ENCODE measurements at regions not wholly inside any gene's neighbourhood (a gene's known extent, or its start where the extent isn't known, plus 50 kb on each side); places are given as distances from the start of the nearest gene placed in this dataset.
A peak's percentile ranks its signal among the peaks of the same experiment; 100 is the strongest.
"Not testable (repeated sequence)": the region's sequence is repeated elsewhere in the genome, so short reads cannot be mapped to it uniquely, and the experiment has no call there.

DNA sequence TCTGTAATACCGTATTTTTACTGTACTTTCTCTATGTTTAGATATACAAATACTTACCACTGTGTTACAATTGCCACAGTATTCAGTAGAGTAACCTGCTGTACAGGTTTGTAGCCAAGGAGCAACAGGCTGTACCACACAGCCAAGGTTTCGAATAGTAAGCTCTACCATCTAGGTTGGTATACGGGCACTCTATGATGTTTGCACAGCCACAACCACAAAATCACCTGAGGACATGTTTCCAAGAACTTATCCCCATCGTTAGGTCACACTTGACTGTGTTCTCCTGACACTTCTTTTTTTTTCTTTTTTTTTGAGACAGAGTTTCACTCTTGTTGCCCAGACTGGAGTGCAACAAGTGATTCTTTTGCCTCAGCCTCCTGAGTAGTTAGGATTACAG is 134.6 kb upstream of the TRIM24 start (continued):
- TF ChIP-seq ZNF317 (CRISPR knock-in tag; IDR thresholded peaks at IDR 0.05; ENCODE audit: borderline replicate concordance, low read depth) = no peak

DNA sequence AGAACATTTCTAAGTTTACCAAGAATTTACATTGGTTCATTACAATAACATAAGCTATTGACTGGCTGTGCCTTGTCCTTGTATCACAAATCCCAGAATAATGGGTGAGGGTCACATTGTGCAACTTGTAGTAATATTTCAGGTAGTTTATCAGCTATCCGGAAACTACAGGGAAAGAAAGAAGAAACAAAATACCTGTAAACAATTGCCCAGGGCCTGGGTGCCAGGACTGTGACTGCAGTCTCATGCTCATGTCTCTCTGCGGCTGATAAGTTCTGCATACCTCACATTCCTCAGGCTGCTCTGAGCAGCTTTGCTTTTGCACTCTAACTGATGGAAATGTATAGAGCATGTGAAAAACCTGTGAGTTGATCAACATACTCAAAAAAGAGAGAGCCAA is 131.8 kb upstream of the TRIM24 start:
- Mint-ChIP-seq H3K9me3 (peaks cover 20% of the 10 kb centered on the region), H3K27me3 (ENCODE audit: low read depth) (no peaks in the 10 kb centered on the region; the same call in 1 of the 2 replicates)

DNA sequence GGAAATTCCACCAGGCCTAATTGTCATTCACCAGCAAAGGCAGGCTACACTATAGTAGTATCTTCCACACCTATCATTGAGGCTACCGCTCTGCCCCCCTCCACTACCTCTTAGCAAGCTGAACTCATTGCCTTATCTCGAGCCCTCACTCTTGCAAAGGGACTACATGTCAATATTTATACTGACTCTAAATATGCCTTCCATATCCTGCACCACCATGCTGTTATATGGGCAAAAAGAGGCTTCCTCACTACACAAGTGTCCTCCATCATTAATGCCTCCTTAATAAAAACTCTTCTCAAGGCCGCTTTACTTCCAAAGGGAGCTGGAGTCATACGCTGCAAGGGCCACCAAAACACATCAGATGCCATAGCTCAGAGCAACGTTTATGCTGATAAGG is 127.2 kb upstream of the TRIM24 start:
- ATAC-seq; DNase-seq (ENCODE audit: low spot score); CTCF ChIA-PET; H3K4me3 Mint-ChIP-seq; H3K4me1 Mint-ChIP-seq; H3K27me3 Mint-ChIP-seq (ENCODE audit: low read depth); POLR2A ChIA-PET; H3K27ac Mint-ChIP-seq: not testable (repeated sequence)
- peaks cover 25% of the 10 kb centered on the region for H3K36me3 Mint-ChIP-seq
- peaks cover 27% of the 10 kb centered on the region for H3K9me3 Mint-ChIP-seq

More for the DNA sequence above, 131.8 kb upstream of the TRIM24 start:
- H3K27ac Mint-ChIP-seq = no peak overlapping the region
- no peak overlapping the region for H3K4me3 Mint-ChIP-seq
- ATAC-seq = peak; percentile 46; the same call in 1 of the 2 replicates
- no peak for DNase-seq (ENCODE audit: low spot score)
- no peaks in the 10 kb centered on the region; the same call in 1 of the 2 replicates for H3K4me1 Mint-ChIP-seq
- CTCF ChIA-PET = no interaction called here
- H3K36me3 Mint-ChIP-seq = peaks cover 25% of the 10 kb centered on the region
- POLR2A ChIA-PET = no interaction called here
- TF ChIP-seq NFATC4 (CRISPR knock-in tag; IDR thresholded peaks at IDR 0.05) (no peak), GABPB1 (CRISPR knock-in tag; IDR thresholded peaks at IDR 0.05) (0 out of 2 replicates have a peak, but pooled peaks have one; percentile 35)

DNA sequence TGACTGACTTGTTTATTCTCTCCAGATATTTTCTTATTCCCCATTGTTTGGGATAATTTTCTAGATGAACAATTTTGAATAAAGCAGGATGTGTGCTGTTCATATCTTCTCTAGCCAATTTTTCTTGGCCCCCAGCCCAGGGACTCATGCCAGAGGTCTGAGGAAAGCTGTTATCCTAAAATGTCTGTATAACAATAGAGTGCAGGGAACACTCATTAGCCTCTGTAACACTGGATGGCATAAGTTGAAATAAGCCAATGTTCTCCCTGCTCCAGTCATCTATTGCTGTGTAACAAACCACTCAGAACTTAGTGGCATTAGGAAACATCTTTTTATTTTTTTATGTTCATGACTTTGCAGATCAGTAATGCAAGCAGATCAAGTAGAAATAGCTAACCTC is 121.7 kb upstream of the TRIM24 start:
- Mint-ChIP-seq H3K9me3 (peaks cover 72% of the 10 kb centered on the region), H3K27me3 (ENCODE audit: low read depth) (peaks cover 13% of the 10 kb centered on the region), H3K36me3 (peaks cover 74% of the 10 kb centered on the region), H3K4me3 (no peak overlapping the region), H3K4me1 (no peaks in the 10 kb centered on the region), H3K27ac (no peak overlapping the region)
- CTCF ChIA-PET = no interaction called here
- DNase-seq (ENCODE audit: low spot score) (no peak), ATAC-seq (no peak)
- TF ChIP-seq KAT7 (CRISPR knock-in tag; IDR thresholded peaks at IDR 0.05; ENCODE audit: borderline replicate concordance) (no peak), PRDM15 (CRISPR knock-in tag; IDR thresholded peaks at IDR 0.05) (no peak), ZNF423 (CRISPR knock-in tag; IDR thresholded peaks at IDR 0.05) (no peak)
- POLR2A ChIA-PET = no interaction called here

- ATAC-seq; POLR2A ChIA-PET; H3K4me1 Mint-ChIP-seq; CTCF ChIA-PET; H3K27ac Mint-ChIP-seq; DNase-seq (ENCODE audit: low spot score); H3K4me3 Mint-ChIP-seq: not testable (repeated sequence)
- peaks cover 80% of the 10 kb centered on the region for H3K36me3 Mint-ChIP-seq
- peaks cover 13% of the 10 kb centered on the region for H3K27me3 Mint-ChIP-seq (ENCODE audit: low read depth)
- peaks cover 79% of the 10 kb centered on the region for H3K9me3 Mint-ChIP-seq
Measured at GRCh38 chr7:138339229-138339628, 120.8 kb upstream of the TRIM24 start.

GRCh38 chr7:138342990-138343389 is 117.1 kb upstream of the TRIM24 start:
- Mint-ChIP-seq H3K4me1 (no peaks in the 10 kb centered on the region), H3K9me3 (peaks cover 95% of the 10 kb centered on the region), H3K27me3 (ENCODE audit: low read depth) (peaks cover 12% of the 10 kb centered on the region), H3K36me3 (peaks cover 93% of the 10 kb centered on the region), H3K27ac (no peak overlapping the region), H3K4me3 (no peak overlapping the region)
- DNase-seq (ENCODE audit: low spot score) = no peak
- CTCF ChIA-PET = no interaction called here
- POLR2A ChIA-PET = no interaction called here
- no peak for ATAC-seq
- TF ChIP-seq NR3C1 (CRISPR knock-in tag; conservative IDR thresholded peaks at IDR 0.05; ENCODE audit: low read depth) (no peak), TEAD1 (CRISPR knock-in tag; IDR thresholded peaks at IDR 0.05) (no peak), PRDM15 (CRISPR knock-in tag; IDR thresholded peaks at IDR 0.05) (no peak), NFATC4 (CRISPR knock-in tag; IDR thresholded peaks at IDR 0.05) (no peak), MXD4 (CRISPR knock-in tag; IDR thresholded peaks at IDR 0.05; ENCODE audit: borderline replicate concordance) (no peak), NR2C2 (CRISPR knock-in tag; IDR thresholded peaks at IDR 0.05) (no peak), IRF2 (CRISPR knock-in tag; IDR thresholded peaks at IDR 0.05; ENCODE audit: borderline replicate concordance, low read depth) (no peak), FOXP4 (CRISPR knock-in tag; IDR thresholded peaks at IDR 0.05) (no peak), SMAD3 (CRISPR knock-in tag; IDR thresholded peaks at IDR 0.05; ENCODE audit: borderline replicate concordance) (no peak), SMAD4 (CRISPR knock-in tag; IDR thresholded peaks at IDR 0.05) (no peak)
- TF ChIP-seq, protein P1, sequence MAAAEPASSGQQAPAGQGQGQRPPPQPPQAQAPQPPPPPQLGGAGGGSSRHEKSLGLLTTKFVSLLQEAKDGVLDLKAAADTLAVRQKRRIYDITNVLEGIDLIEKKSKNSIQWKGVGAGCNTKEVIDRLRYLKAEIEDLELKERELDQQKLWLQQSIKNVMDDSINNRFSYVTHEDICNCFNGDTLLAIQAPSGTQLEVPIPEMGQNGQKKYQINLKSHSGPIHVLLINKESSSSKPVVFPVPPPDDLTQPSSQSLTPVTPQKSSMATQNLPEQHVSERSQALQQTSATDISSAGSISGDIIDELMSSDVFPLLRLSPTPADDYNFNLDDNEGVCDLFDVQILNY (CRISPR knock-in tag; IDR thresholded peaks at IDR 0.05) = no peak
